ENCODE measurements at regions not wholly inside any gene's neighbourhood (a gene's known extent, or its start where the extent isn't known, plus 50 kb on each side); places are given as distances from the start of the nearest gene placed in this dataset.
"Not testable (repeated sequence)": the region's sequence is repeated elsewhere in the genome, so short reads cannot be mapped to it uniquely, and the experiment has no call there.

GRCh38 chr2:242070726-242071125 lies 201.2 kb downstream of the RTP5 start:
- in situ Hi-C loops (cut with MboI); SMC1A ChIA-PET (ENCODE audit: uncharacterized antibody, unreplicated experiment); H3K79me2 ChIP-seq (ENCODE audit: control insufficient read depth, insufficient read depth, low read length); H2AFZ ChIP-seq (ENCODE audit: control insufficient read depth, low read depth, low read length); CTCF ChIA-PET; H3K27ac ChIP-seq (ENCODE audit: control insufficient read depth, insufficient read depth); BruUV-seq (replicated peaks); DNase-seq (ENCODE audit: low read depth, low spot score); H3K4me1 ChIP-seq (ENCODE audit: control insufficient read depth, insufficient read depth, low read length); H3K9me3 ChIP-seq (replicated peaks; ENCODE audit: control insufficient read depth, insufficient read depth, low read length); H3K9ac ChIP-seq (ENCODE audit: control insufficient read depth, insufficient read depth, low read length); H3K4me2 ChIP-seq (ENCODE audit: control insufficient read depth, insufficient read depth); FAIRE-seq; RAD21 ChIA-PET (ENCODE audit: unreplicated experiment); H3K27me3 ChIP-seq (replicated peaks in 1 of 2; ENCODE audit: control insufficient read depth in 2 of 2, insufficient read depth in 2 of 2, low read length in 1 of 2); ATAC-seq; H4K20me1 ChIP-seq (ENCODE audit: control insufficient read depth, insufficient read depth); POLR2A ChIA-PET; H3K4me3 ChIP-seq; intact Hi-C loops (cut with micrococcal nuclease; ENCODE audit: unreplicated experiment); H3K36me3 ChIP-seq (ENCODE audit: control insufficient read depth in 2 of 2, insufficient read depth in 2 of 2, low read length in 1 of 2): not testable (repeated sequence)
- 50% methylated on average over 6 of the region's 11 CpGs for WGBS (ENCODE audit: insufficient coverage, insufficient replicate concordance, low lambda C conversion rate, missing lambda C conversion rate)

GRCh38 chr2:242071377-242071776 lies 201.8 kb downstream of the RTP5 start:
- FAIRE-seq; DNase-seq (ENCODE audit: low read depth, low spot score); SMC1A ChIA-PET (ENCODE audit: uncharacterized antibody, unreplicated experiment); POLR2A ChIA-PET; H3K9ac ChIP-seq (ENCODE audit: control insufficient read depth, insufficient read depth, low read length); intact Hi-C loops (cut with micrococcal nuclease; ENCODE audit: unreplicated experiment); H3K9me3 ChIP-seq (replicated peaks; ENCODE audit: control insufficient read depth, insufficient read depth, low read length); H2AFZ ChIP-seq (ENCODE audit: control insufficient read depth, low read depth, low read length); H3K36me3 ChIP-seq (ENCODE audit: control insufficient read depth in 2 of 2, insufficient read depth in 2 of 2, low read length in 1 of 2); ATAC-seq; RAD21 ChIA-PET (ENCODE audit: unreplicated experiment); H3K4me1 ChIP-seq (ENCODE audit: control insufficient read depth, insufficient read depth, low read length); H4K20me1 ChIP-seq (ENCODE audit: control insufficient read depth, insufficient read depth); H3K27me3 ChIP-seq (replicated peaks in 1 of 2; ENCODE audit: control insufficient read depth in 2 of 2, insufficient read depth in 2 of 2, low read length in 1 of 2); H3K4me2 ChIP-seq (ENCODE audit: control insufficient read depth, insufficient read depth); H3K79me2 ChIP-seq (ENCODE audit: control insufficient read depth, insufficient read depth, low read length); H3K27ac ChIP-seq (ENCODE audit: control insufficient read depth, insufficient read depth); BruUV-seq (replicated peaks); H3K4me3 ChIP-seq; in situ Hi-C loops (cut with MboI); CTCF ChIA-PET: not testable (repeated sequence)
- 57% methylated on average over 7 of the region's 7 CpGs for WGBS (ENCODE audit: insufficient coverage, insufficient replicate concordance, low lambda C conversion rate, missing lambda C conversion rate)

GRCh38 chr2:242071936-242072335 lies 202.4 kb downstream of the RTP5 start:
- 46% methylated on average over 11 of the region's 11 CpGs for WGBS (ENCODE audit: insufficient coverage, insufficient replicate concordance, low lambda C conversion rate, missing lambda C conversion rate)
- CTCF ChIA-PET; H3K4me2 ChIP-seq (ENCODE audit: control insufficient read depth, insufficient read depth); FAIRE-seq; H3K36me3 ChIP-seq (ENCODE audit: control insufficient read depth in 2 of 2, insufficient read depth in 2 of 2, low read length in 1 of 2); SMC1A ChIA-PET (ENCODE audit: uncharacterized antibody, unreplicated experiment); H3K9me3 ChIP-seq (replicated peaks; ENCODE audit: control insufficient read depth, insufficient read depth, low read length); H4K20me1 ChIP-seq (ENCODE audit: control insufficient read depth, insufficient read depth); H3K27me3 ChIP-seq (replicated peaks in 1 of 2; ENCODE audit: control insufficient read depth in 2 of 2, insufficient read depth in 2 of 2, low read length in 1 of 2); intact Hi-C loops (cut with micrococcal nuclease; ENCODE audit: unreplicated experiment); H3K79me2 ChIP-seq (ENCODE audit: control insufficient read depth, insufficient read depth, low read length); H3K4me3 ChIP-seq; RAD21 ChIA-PET (ENCODE audit: unreplicated experiment); in situ Hi-C loops (cut with MboI); ATAC-seq; H3K9ac ChIP-seq (ENCODE audit: control insufficient read depth, insufficient read depth, low read length); H2AFZ ChIP-seq (ENCODE audit: control insufficient read depth, low read depth, low read length); H3K27ac ChIP-seq (ENCODE audit: control insufficient read depth, insufficient read depth); BruUV-seq (replicated peaks); H3K4me1 ChIP-seq (ENCODE audit: control insufficient read depth, insufficient read depth, low read length); DNase-seq (ENCODE audit: low read depth, low spot score): not testable (repeated sequence)
- POLR2A ChIA-PET, result interaction anchor here (0.6 kb wide), 1 partner anchor 27 kb away, joined by 3 read pairs; no protein-coding TSS in a partner anchor
